ENCODE measurements at regions not wholly inside any gene's neighbourhood (a gene's known extent, or its start where the extent isn't known, plus 50 kb on each side); places are given as distances from the start of the nearest gene placed in this dataset.

DNA sequence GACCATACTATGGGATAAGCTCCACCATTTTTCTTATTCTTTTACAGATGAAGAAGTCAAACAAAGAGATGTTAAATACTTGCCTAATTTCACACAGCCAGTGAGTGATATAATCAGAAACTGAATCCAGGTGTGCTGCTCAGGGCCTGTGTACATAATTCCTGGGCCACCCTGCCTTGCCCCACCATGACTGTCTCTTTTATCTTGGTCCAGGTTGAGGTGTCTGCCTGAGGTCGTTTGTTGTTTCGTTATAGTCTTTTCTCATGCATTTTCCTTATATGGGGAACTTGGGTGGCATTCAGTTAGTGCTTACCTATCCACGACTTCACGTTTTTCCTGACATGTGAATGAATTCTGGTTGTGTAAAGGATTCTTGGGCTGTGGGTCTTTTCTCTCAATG lies 277.6 kb downstream of the COL12A1 start:
- no peak for DNase-seq (ENCODE audit: extremely low spot score, unreplicated experiment)
- Mint-ChIP-seq H3K4me3 (no peak overlapping the region), H3K27me3 (no peaks in the 10 kb centered on the region), H3K27ac (no peak overlapping the region), H3K9me3 (no peaks in the 10 kb centered on the region), H3K36me3 (no peaks in the 10 kb centered on the region), H3K4me1 (ENCODE audit: unreplicated experiment) (peaks cover 22% of the 10 kb centered on the region)
- no peak for TF ChIP-seq CTCF (conservative IDR thresholded peaks at IDR 0.05)

DNA sequence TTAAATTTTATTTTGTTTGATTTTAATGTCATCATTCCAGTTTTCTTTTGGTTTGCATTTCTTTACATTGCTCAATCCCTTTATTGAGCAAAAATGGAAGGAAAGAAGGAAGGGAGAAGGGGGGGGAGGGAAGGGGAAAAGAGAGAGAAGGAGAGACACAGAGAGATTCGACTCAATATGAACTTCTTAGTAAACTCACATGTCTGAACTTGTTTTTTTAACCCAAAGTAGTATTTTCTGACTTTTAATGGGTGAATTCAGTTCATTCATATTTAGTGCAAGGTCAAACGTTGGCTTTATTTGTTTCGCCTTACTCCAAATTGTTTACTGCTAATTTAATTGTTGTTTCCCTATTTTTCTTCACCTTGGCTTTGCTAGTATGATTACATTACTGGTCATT lies 278.6 kb downstream of the COL12A1 start:
- Mint-ChIP-seq H3K4me3 (no peak overlapping the region), H3K4me1 (ENCODE audit: unreplicated experiment) (peaks cover 16% of the 10 kb centered on the region), H3K27ac (no peak overlapping the region), H3K36me3 (no peaks in the 10 kb centered on the region), H3K9me3 (no peaks in the 10 kb centered on the region), H3K27me3 (no peaks in the 10 kb centered on the region)
- DNase-seq (ENCODE audit: extremely low spot score, unreplicated experiment), result no peak
- TF ChIP-seq CTCF (conservative IDR thresholded peaks at IDR 0.05), result no peak

- Mint-ChIP-seq H3K36me3 (no peaks in the 10 kb centered on the region), H3K27ac (no peak overlapping the region), H3K27me3 (peaks cover under 1% of the 10 kb centered on the region), H3K4me3 (no peak overlapping the region), H3K9me3 (no peaks in the 10 kb centered on the region), H3K4me1 (ENCODE audit: unreplicated experiment) (peaks cover 11% of the 10 kb centered on the region)
- no peak for TF ChIP-seq CTCF (conservative IDR thresholded peaks at IDR 0.05)
- no peak for DNase-seq (ENCODE audit: extremely low spot score, unreplicated experiment)
Measured at GRCh38 chr6:74925683-74926082, 280.2 kb downstream of the COL12A1 start.

GRCh38 chr6:74914888-74915287 lies 291.0 kb downstream of the COL12A1 start:
- Mint-ChIP-seq H3K4me1 (ENCODE audit: unreplicated experiment) (no peaks in the 10 kb centered on the region), H3K36me3 (no peaks in the 10 kb centered on the region), H3K4me3 (no peak overlapping the region), H3K9me3 (no peaks in the 10 kb centered on the region), H3K27me3 (peaks cover 11% of the 10 kb centered on the region), H3K27ac (no peak overlapping the region)
- no peak for TF ChIP-seq CTCF (conservative IDR thresholded peaks at IDR 0.05)
- DNase-seq (ENCODE audit: extremely low spot score, unreplicated experiment), result no peak

- H3K36me3 Mint-ChIP-seq, result no peaks in the 10 kb centered on the region
- H3K4me1 Mint-ChIP-seq (ENCODE audit: unreplicated experiment), result no peaks in the 10 kb centered on the region
- peaks cover 11% of the 10 kb centered on the region for H3K27me3 Mint-ChIP-seq
- no peak overlapping the region for H3K27ac Mint-ChIP-seq
- H3K4me3 Mint-ChIP-seq, result no peak overlapping the region
- TF ChIP-seq CTCF (conservative IDR thresholded peaks at IDR 0.05), result no peak
- DNase-seq (ENCODE audit: extremely low spot score, unreplicated experiment), result no peak
- no peaks in the 10 kb centered on the region for H3K9me3 Mint-ChIP-seq
Measured at GRCh38 chr6:74912234-74912633, 293.6 kb downstream of the COL12A1 start.

GRCh38 chr6:74902846-74903245 lies 303.0 kb downstream of the COL12A1 start:
- H3K4me3 Mint-ChIP-seq, result no peak overlapping the region
- H3K9me3 Mint-ChIP-seq, result no peaks in the 10 kb centered on the region
- no peak for TF ChIP-seq CTCF (conservative IDR thresholded peaks at IDR 0.05)
- no peaks in the 10 kb centered on the region for H3K36me3 Mint-ChIP-seq
- H3K4me1 Mint-ChIP-seq (ENCODE audit: unreplicated experiment), result no peaks in the 10 kb centered on the region
- H3K27ac Mint-ChIP-seq, result no peak overlapping the region
- no peak for DNase-seq (ENCODE audit: extremely low spot score, unreplicated experiment)
- no peaks in the 10 kb centered on the region for H3K27me3 Mint-ChIP-seq

Measured in type B pancreatic cell (in vitro differentiated cells).